ENCODE measurements at regions not wholly inside any gene's neighbourhood (a gene's known extent, or its start where the extent isn't known, plus 50 kb on each side); places are given as distances from the start of the nearest gene placed in this dataset.

- H3K27me3 ChIP-seq: no peaks in the 10 kb centered on the region
- no peaks in the 10 kb centered on the region for H3K9me3 ChIP-seq
- no peaks in the 10 kb centered on the region for H3K36me3 ChIP-seq
- no peak overlapping the region for H3K27ac ChIP-seq
- no peaks in the 10 kb centered on the region for H3K4me1 ChIP-seq
- TF ChIP-seq POLR2AphosphoS5 (IDR thresholded peaks at IDR 0.05) (no peak), POLR2A (IDR thresholded peaks at IDR 0.05) (no peak), EP300 (IDR thresholded peaks at IDR 0.05) (no peak), CTCF (IDR thresholded peaks at IDR 0.05) (no peak)
- no peak for ATAC-seq
- no peak overlapping the region for H3K4me3 ChIP-seq
These were observed 981.8 kb downstream of the TBC1D32 start for GRCh38 chr6:120352491-120352890.

DNA sequence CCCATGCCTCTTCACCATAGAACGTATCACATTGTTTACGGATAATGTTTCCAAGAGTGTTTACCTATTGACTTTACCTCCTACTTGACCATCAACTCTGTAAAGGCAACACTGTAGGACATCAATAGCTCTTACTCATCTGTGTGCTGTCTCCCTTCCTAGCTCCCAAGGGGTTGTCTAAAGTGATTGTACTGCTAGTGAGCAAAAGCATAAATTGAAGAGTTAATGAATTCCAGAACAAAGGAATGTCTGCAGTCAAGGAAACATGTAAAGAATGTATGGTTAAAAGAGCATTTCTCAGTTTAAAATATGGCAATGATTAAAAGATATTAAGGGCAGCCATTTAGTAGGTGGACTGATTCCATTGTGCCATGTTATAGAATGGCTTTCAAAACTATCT lies 985.4 kb downstream of the TBC1D32 start:
- TF ChIP-seq CTCF (IDR thresholded peaks at IDR 0.05): no peak
- TF ChIP-seq POLR2A (IDR thresholded peaks at IDR 0.05): no peak
- TF ChIP-seq POLR2AphosphoS5 (IDR thresholded peaks at IDR 0.05): no peak
- TF ChIP-seq EP300 (IDR thresholded peaks at IDR 0.05): no peak
- H3K27me3 ChIP-seq: no peaks in the 10 kb centered on the region
- H3K9me3 ChIP-seq: no peaks in the 10 kb centered on the region
- H3K27ac ChIP-seq: no peak overlapping the region
- H3K4me1 ChIP-seq: no peaks in the 10 kb centered on the region
- H3K36me3 ChIP-seq: no peaks in the 10 kb centered on the region
- no peak for ATAC-seq
- WGBS, 2 donors (ENCODE audit: low coverage in 1 of 2): 87 to 94% methylated on average over 2 of the region's 2 CpGs
- H3K4me3 ChIP-seq: no peak overlapping the region

GRCh38 chr6:120328521-120328920 lies 979.0 kb upstream of the MAN1A1 start:
- Histone ChIP-seq H3K4me3 (no peak overlapping the region), H3K36me3 (no peaks in the 10 kb centered on the region), H3K9me3 (no peaks in the 10 kb centered on the region), H3K27me3 (no peaks in the 10 kb centered on the region), H3K4me1 (no peaks in the 10 kb centered on the region), H3K27ac (no peak overlapping the region)
- WGBS, 2 donors (ENCODE audit: low coverage in 1 of 2): 67 to 70% methylated on average over 1 of the region's 1 CpG
- ATAC-seq: no peak
- no peak for TF ChIP-seq POLR2AphosphoS5 (IDR thresholded peaks at IDR 0.05)
- no peak for TF ChIP-seq POLR2A (IDR thresholded peaks at IDR 0.05)
- TF ChIP-seq EP300 (IDR thresholded peaks at IDR 0.05): no peak
- no peak for TF ChIP-seq CTCF (IDR thresholded peaks at IDR 0.05)

GRCh38 chr6:120320481-120321162 lies 971.1 kb upstream of the MAN1A1 start:
- H3K27ac ChIP-seq: no peak overlapping the region
- no peak for ATAC-seq
- H3K27me3 ChIP-seq: no peaks in the 10 kb centered on the region
- TF ChIP-seq CTCF (IDR thresholded peaks at IDR 0.05) (no peak), POLR2AphosphoS5 (IDR thresholded peaks at IDR 0.05) (no peak), EP300 (IDR thresholded peaks at IDR 0.05) (no peak), POLR2A (IDR thresholded peaks at IDR 0.05) (no peak)
- no peak overlapping the region for H3K4me3 ChIP-seq
- no peaks in the 10 kb centered on the region for H3K36me3 ChIP-seq
- WGBS, 2 donors (ENCODE audit: low coverage in 1 of 2): 53 to 72% methylated on average over 2 of the region's 2 CpGs
- H3K9me3 ChIP-seq: peaks cover 0 to 17% (median 0%) of the 10 kb centered on the region in 3 donors
- H3K4me1 ChIP-seq: no peaks in the 10 kb centered on the region

- no peak overlapping the region for H3K27ac ChIP-seq
- H3K9me3 ChIP-seq: no peaks in the 10 kb centered on the region
- ATAC-seq: no peak
- H3K4me1 ChIP-seq: no peaks in the 10 kb centered on the region
- no peaks in the 10 kb centered on the region for H3K27me3 ChIP-seq
- no peak overlapping the region for H3K4me3 ChIP-seq
- H3K36me3 ChIP-seq: no peaks in the 10 kb centered on the region
- TF ChIP-seq POLR2A (IDR thresholded peaks at IDR 0.05): no peak
- no peak for TF ChIP-seq EP300 (IDR thresholded peaks at IDR 0.05)
- TF ChIP-seq POLR2AphosphoS5 (IDR thresholded peaks at IDR 0.05): no peak
- TF ChIP-seq CTCF (IDR thresholded peaks at IDR 0.05): no peak
- 83 to 88% methylated on average over 1 of the region's 1 CpG for WGBS, 2 donors (ENCODE audit: low coverage in 1 of 2)
These were observed 954.7 kb upstream of the MAN1A1 start for GRCh38 chr6:120304223-120304622.

Data from gastroesophageal sphincter (tissue), 4 donors.